Neural progenitor cell (in vitro differentiated cells): ENCODE measurements at regions not wholly inside any gene's neighbourhood (a gene's known extent, or its start where the extent isn't known, plus 50 kb on each side); places are given as distances from the start of the nearest gene placed in this dataset.
"Not testable (repeated sequence)": the region's sequence is repeated elsewhere in the genome, so short reads cannot be mapped to it uniquely, and the experiment has no call there.

ENCODE experiments used
- CTCF ChIP-seq: fragments of 200-600 bp; sonication (generic); IDR thresholded peaks from 2 replicates; pipeline ENCODE4 v1.5.1; 2017; ENCODE audit warnings: antibody characterized with exemption, mild to moderate bottlenecking
- EZH2 ChIP-seq: fragments of 200-600 bp; sonication (generic); IDR thresholded peaks from 2 replicates; pipeline ENCODE4 v1.6.1; 2017; ENCODE audit warnings: antibody characterized with exemption, mild to moderate bottlenecking, moderate library complexity
- EZH2phosphoT487 ChIP-seq: fragments of 200-600 bp; sonication (generic); IDR thresholded peaks from 2 replicates; pipeline ENCODE4 v1.6.1; 2017; ENCODE audit warnings: antibody characterized with exemption

GRCh38 chrX:5289949-5290348 lies 938.7 kb downstream of the NLGN4X start:
- TF ChIP-seq EZH2, CTCF, EZH2phosphoT487: not testable (repeated sequence)
